ENCODE measurements at regions not wholly inside any gene's neighbourhood (a gene's known extent, or its start where the extent isn't known, plus 50 kb on each side); places are given as distances from the start of the nearest gene placed in this dataset.

- no peaks in the 10 kb centered on the region for H3K36me3 Mint-ChIP-seq
- H3K4me3 Mint-ChIP-seq, result no peak overlapping the region
- peaks cover 10% of the 10 kb centered on the region for H3K27me3 Mint-ChIP-seq
Observed at GRCh38 chr20:22402550-22402949, 181.8 kb downstream of the FOXA2 start.

GRCh38 chr20:22400440-22400839 is 183.9 kb downstream of the FOXA2 start:
- Mint-ChIP-seq H3K4me3 (no peak overlapping the region), H3K27ac (no peak overlapping the region), H3K36me3 (no peaks in the 10 kb centered on the region), H3K4me1 (peaks cover 6% of the 10 kb centered on the region), H3K27me3 (peaks cover 10% of the 10 kb centered on the region), H3K9me3 (no peaks in the 10 kb centered on the region)
- DNase-seq, result no peak
- CTCF ChIA-PET, result no interaction called here

More at GRCh38 chr20:22402550-22402949, 181.8 kb downstream of the FOXA2 start:
- CTCF ChIA-PET, result no interaction called here
- H3K4me1 Mint-ChIP-seq, result peaks cover 16% of the 10 kb centered on the region
- H3K27ac Mint-ChIP-seq, result no peak overlapping the region
- no peak for DNase-seq
- no peaks in the 10 kb centered on the region for H3K9me3 Mint-ChIP-seq

GRCh38 chr20:22394583-22394982 is 189.8 kb downstream of the FOXA2 start:
- no peak overlapping the region for H3K4me3 Mint-ChIP-seq
- H3K9me3 Mint-ChIP-seq, result no peaks in the 10 kb centered on the region
- no peaks in the 10 kb centered on the region for H3K36me3 Mint-ChIP-seq
- CTCF ChIA-PET, result no interaction called here
- H3K4me1 Mint-ChIP-seq, result no peaks in the 10 kb centered on the region
- H3K27ac Mint-ChIP-seq, result no peak overlapping the region
- peaks cover 5% of the 10 kb centered on the region for H3K27me3 Mint-ChIP-seq
- no peak for DNase-seq

GRCh38 chr20:22390543-22390903 is 193.8 kb downstream of the FOXA2 start:
- Mint-ChIP-seq H3K4me3 (no peak overlapping the region), H3K4me1 (no peaks in the 10 kb centered on the region), H3K27me3 (peaks cover 9% of the 10 kb centered on the region), H3K9me3 (no peaks in the 10 kb centered on the region), H3K36me3 (no peaks in the 10 kb centered on the region), H3K27ac (no peak overlapping the region)
- CTCF ChIA-PET, result no interaction called here
- DNase-seq, result no peak

- Mint-ChIP-seq H3K9me3 (no peaks in the 10 kb centered on the region), H3K36me3 (no peaks in the 10 kb centered on the region), H3K4me1 (no peaks in the 10 kb centered on the region), H3K27me3 (peaks cover 11% of the 10 kb centered on the region), H3K4me3 (no peak overlapping the region), H3K27ac (peak overlapping the region; percentile 34)
- no peak for DNase-seq
- CTCF ChIA-PET, result no interaction called here
Observed at GRCh38 chr20:22389836-22390542, 194.4 kb downstream of the FOXA2 start.

GRCh38 chr20:22387452-22387851 is 196.9 kb downstream of the FOXA2 start:
- Mint-ChIP-seq H3K27ac (no peak overlapping the region), H3K4me1 (no peaks in the 10 kb centered on the region), H3K9me3 (no peaks in the 10 kb centered on the region), H3K27me3 (peaks cover 6% of the 10 kb centered on the region), H3K36me3 (no peaks in the 10 kb centered on the region), H3K4me3 (no peak overlapping the region)
- CTCF ChIA-PET, result no interaction called here
- no peak for DNase-seq

- Mint-ChIP-seq H3K27me3 (peaks cover 6% of the 10 kb centered on the region), H3K9me3 (no peaks in the 10 kb centered on the region), H3K4me3 (no peak overlapping the region), H3K27ac (no peak overlapping the region), H3K36me3 (no peaks in the 10 kb centered on the region), H3K4me1 (no peaks in the 10 kb centered on the region)
- CTCF ChIA-PET, result no interaction called here
- no peak for DNase-seq
Observed at GRCh38 chr20:22386306-22386623, 198.1 kb downstream of the FOXA2 start.

- CTCF ChIA-PET, result no interaction called here
- no peaks in the 10 kb centered on the region for H3K9me3 Mint-ChIP-seq
- H3K27me3 Mint-ChIP-seq, result peaks cover 6% of the 10 kb centered on the region
- no peak overlapping the region for H3K4me3 Mint-ChIP-seq
- H3K27ac Mint-ChIP-seq, result no peak overlapping the region
- no peaks in the 10 kb centered on the region for H3K4me1 Mint-ChIP-seq
- no peak for DNase-seq
- no peaks in the 10 kb centered on the region for H3K36me3 Mint-ChIP-seq
Observed at GRCh38 chr20:22385602-22386305, 198.6 kb downstream of the FOXA2 start.

- Mint-ChIP-seq H3K9me3 (no peaks in the 10 kb centered on the region), H3K36me3 (no peaks in the 10 kb centered on the region), H3K4me1 (no peaks in the 10 kb centered on the region), H3K27me3 (peaks cover 6% of the 10 kb centered on the region), H3K4me3 (no peak overlapping the region), H3K27ac (no peak overlapping the region)
- no peak for DNase-seq
- CTCF ChIA-PET, result no interaction called here
Observed at GRCh38 chr20:22384978-22385377, 199.4 kb downstream of the FOXA2 start.

GRCh38 chr20:22383156-22383555 is 201.2 kb downstream of the FOXA2 start:
- CTCF ChIA-PET, result no interaction called here
- Mint-ChIP-seq H3K27ac (no peak overlapping the region), H3K9me3 (no peaks in the 10 kb centered on the region), H3K4me1 (no peaks in the 10 kb centered on the region), H3K36me3 (no peaks in the 10 kb centered on the region), H3K27me3 (peaks cover 6% of the 10 kb centered on the region), H3K4me3 (no peak overlapping the region)
- DNase-seq, result no peak

- no peaks in the 10 kb centered on the region for H3K4me1 Mint-ChIP-seq
- no peak for DNase-seq
- peaks cover 6% of the 10 kb centered on the region for H3K27me3 Mint-ChIP-seq
- H3K9me3 Mint-ChIP-seq, result no peaks in the 10 kb centered on the region
- H3K27ac Mint-ChIP-seq, result no peak overlapping the region
- H3K4me3 Mint-ChIP-seq, result no peak overlapping the region
- no peaks in the 10 kb centered on the region for H3K36me3 Mint-ChIP-seq
- CTCF ChIA-PET, result no interaction called here
Observed at GRCh38 chr20:22382742-22383141, 201.6 kb downstream of the FOXA2 start.

GRCh38 chr20:22381812-22382416 is 202.5 kb downstream of the FOXA2 start:
- Mint-ChIP-seq H3K36me3 (no peaks in the 10 kb centered on the region), H3K9me3 (no peaks in the 10 kb centered on the region), H3K4me3 (no peak overlapping the region), H3K4me1 (no peaks in the 10 kb centered on the region), H3K27me3 (peaks cover 6% of the 10 kb centered on the region), H3K27ac (no peak overlapping the region)
- no peak for DNase-seq
- CTCF ChIA-PET, result no interaction called here

- Mint-ChIP-seq H3K36me3 (no peaks in the 10 kb centered on the region), H3K4me1 (no peaks in the 10 kb centered on the region), H3K27ac (no peak overlapping the region), H3K27me3 (no peaks in the 10 kb centered on the region), H3K4me3 (no peak overlapping the region), H3K9me3 (no peaks in the 10 kb centered on the region)
- no peak for DNase-seq
- CTCF ChIA-PET, result no interaction called here
Observed at GRCh38 chr20:22379472-22379871, 204.9 kb downstream of the FOXA2 start.

GRCh38 chr20:22374678-22375590 is 209.4 kb downstream of the FOXA2 start:
- Mint-ChIP-seq H3K27me3 (peaks cover 3% of the 10 kb centered on the region), H3K4me1 (peaks cover 17% of the 10 kb centered on the region), H3K4me3 (no peak overlapping the region), H3K36me3 (no peaks in the 10 kb centered on the region), H3K9me3 (no peaks in the 10 kb centered on the region), H3K27ac (peak overlapping the region; percentile 7)
- CTCF ChIA-PET, result no interaction called here
- DNase-seq, result no peak
